AG09309 (cell line): ENCODE measurements at regions not wholly inside any gene's neighbourhood (a gene's known extent, or its start where the extent isn't known, plus 50 kb on each side); places are given as distances from the start of the nearest gene placed in this dataset.

Source experiments
- DNase-seq: peaks from one replicate; pipeline ENCODE4 v3.0.0-alpha.2; 2010; ENCODE audit warnings: low read depth
- H3K4me3 ChIP-seq: 2 replicates; pipeline ENCODE4 v1.5.1; 2011; ENCODE audit warnings: mild to moderate bottlenecking, low read depth, low read length, moderate library complexity; ENCODE audit not compliant: control insufficient read depth
- TF ChIP-seq, protein P1 (sequence below): IDR thresholded peaks from 2 replicates; pipeline ENCODE4 v1.5.1; 2011; ENCODE audit warnings: mild to moderate bottlenecking, low read depth, low read length, inconsistent platforms; ENCODE audit not compliant: insufficient read depth, control insufficient read depth; ENCODE audit errors: missing control alignments

DNA sequence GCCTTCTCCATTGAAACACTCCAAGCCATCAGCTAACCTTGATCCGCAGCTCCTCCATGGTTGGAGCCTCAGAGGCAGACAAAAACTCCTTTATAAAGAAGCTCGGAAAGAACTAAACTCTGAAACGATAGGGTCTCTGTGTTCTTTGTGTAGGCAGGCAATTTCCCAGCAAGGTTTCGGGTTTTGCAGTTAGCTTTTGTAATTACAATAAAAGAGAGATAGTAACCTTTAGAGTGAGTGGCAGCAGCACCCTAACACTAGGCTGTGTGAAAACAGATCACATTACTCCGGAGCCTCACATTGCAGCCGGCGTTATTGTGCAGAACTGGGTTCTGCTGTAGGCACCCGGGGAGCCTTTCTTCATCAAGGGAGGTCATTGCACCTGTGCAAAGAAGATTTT is 115.8 kb upstream of the MAP3K1 start:
- no peak overlapping the region for H3K4me3 ChIP-seq
- TF ChIP-seq, protein P1, sequence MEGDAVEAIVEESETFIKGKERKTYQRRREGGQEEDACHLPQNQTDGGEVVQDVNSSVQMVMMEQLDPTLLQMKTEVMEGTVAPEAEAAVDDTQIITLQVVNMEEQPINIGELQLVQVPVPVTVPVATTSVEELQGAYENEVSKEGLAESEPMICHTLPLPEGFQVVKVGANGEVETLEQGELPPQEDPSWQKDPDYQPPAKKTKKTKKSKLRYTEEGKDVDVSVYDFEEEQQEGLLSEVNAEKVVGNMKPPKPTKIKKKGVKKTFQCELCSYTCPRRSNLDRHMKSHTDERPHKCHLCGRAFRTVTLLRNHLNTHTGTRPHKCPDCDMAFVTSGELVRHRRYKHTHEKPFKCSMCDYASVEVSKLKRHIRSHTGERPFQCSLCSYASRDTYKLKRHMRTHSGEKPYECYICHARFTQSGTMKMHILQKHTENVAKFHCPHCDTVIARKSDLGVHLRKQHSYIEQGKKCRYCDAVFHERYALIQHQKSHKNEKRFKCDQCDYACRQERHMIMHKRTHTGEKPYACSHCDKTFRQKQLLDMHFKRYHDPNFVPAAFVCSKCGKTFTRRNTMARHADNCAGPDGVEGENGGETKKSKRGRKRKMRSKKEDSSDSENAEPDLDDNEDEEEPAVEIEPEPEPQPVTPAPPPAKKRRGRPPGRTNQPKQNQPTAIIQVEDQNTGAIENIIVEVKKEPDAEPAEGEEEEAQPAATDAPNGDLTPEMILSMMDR: no peak
- DNase-seq: no peak

DNA sequence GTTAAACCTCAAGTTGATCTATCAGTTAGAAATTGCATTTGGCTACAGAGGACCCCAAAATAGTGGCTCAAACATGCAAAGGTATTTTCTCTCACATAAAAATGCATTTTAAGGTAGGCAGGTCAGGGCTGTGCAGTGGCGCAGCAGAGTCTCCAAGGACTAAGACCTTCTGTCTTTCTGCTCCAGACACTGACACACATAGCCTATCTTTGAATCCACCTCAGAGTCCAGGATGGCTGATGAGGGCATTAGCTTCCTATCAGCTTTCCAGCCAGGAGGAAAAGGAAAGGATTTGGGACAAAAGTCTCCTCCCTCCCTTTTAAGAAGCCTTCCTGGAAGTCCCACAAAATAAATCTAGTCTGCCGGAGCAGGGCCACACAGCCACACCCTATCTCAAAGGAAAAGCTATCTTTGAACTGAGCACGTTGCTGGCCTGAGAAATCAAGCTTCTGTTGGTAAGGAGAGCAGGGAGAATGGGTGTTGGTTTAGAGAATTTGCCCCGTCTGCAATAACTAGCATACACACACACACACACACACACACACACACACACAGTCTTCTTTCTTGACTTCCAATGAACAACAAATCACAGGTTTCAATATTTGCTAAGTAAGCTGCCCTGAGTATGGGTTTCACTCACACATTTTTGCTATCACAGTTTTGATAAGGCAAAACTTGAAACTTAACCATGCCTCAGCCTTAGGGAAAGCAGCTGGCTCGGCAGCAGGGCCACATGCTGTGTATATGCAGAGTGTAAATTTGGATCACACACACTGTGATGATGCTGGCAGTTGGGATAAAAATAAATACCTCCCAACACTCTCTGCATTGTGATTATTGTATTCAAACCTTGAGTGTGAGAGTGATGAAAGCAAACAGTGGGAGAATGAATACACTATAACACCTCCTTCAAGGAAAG is 116.6 kb upstream of the MAP3K1 start:
- TF ChIP-seq, protein P1: no peak
- H3K4me3 ChIP-seq: no peak overlapping the region
- no peak for DNase-seq

DNA sequence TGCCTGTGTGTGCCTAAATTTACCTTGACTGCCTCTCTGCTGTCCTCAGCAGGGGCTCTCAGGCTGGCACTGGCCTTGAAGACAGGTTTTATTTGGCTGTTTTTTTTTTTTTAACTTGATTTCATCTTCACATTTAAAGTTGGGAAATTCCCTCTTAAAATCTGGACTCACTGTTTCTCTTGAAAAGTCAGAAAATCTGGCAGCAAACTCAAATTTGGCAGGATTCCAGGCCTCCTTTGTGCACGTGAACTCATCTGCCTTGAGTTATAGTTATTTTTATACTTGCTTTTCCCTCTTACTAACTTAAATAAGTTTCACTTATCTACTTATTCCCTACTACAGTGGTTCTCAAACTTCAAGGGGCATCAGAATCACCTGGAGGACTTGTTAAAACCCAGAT is 118.4 kb upstream of the MAP3K1 start:
- TF ChIP-seq, protein P1: no peak
- DNase-seq: no peak
- no peak overlapping the region for H3K4me3 ChIP-seq

DNA sequence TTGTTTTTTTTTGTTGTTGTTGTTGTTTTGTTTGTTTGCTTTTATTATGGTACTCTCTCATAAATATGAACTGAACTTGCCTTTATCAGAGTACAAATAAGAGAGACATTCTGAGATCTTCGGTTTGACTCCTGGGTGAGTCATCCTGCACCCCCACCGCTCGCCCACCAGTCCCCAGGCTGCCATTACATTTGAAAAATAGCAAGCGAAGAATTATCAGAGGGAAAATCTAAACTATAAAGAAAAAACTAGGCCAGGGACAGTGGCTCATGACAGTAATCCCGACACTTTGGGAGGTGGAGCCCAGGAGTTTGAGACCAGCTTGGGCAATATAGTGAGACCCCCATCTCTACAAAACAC is 122.1 kb upstream of the MAP3K1 start:
- no peak for DNase-seq

DNA sequence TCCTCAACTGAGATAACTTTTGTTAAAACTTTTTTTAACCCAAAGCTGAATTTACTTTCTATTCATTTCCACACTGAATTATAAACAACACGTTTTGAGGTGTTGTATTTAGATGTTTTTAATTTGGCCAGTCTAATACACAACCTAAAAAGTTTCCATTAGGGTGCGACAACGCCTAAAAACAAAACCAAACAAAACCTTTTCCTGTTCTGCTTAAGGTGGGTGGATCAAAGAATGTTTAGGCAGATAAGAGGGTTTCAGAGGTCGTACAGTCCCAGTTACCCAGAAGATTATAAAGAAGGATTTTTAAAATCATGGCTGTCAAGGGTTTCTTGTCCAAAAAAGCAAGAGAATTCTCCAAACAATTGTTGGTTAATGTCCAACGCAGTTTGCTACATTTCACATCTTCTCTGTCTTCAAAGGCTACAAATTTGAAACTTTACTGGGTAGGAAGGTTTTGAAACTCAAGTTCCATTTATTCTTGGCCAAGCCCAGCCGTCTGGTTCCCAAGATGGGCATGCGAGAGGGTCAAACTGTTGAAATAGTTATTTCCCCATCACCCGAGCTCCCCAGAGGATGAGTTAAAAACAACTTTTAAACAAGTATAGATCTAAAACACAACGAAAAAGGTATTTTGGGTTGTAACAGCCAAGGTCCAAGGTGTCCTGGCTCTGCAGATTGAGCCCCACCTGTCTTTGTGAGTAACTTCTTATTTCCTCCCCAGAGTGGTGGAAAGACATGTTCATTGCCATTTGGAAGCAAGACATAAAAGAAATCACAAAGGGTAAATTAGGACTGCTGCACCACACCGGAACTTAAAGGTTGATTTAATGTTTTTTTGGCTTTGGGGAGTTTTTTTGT is 122.8 kb upstream of the MAP3K1 start:
- TF ChIP-seq, protein P1: no peak
- H3K4me3 ChIP-seq: no peak overlapping the region
- DNase-seq: no peak

More for the DNA sequence above, 122.1 kb upstream of the MAP3K1 start:
- H3K4me3 ChIP-seq: no peak overlapping the region
- TF ChIP-seq, protein P1: no peak

DNA sequence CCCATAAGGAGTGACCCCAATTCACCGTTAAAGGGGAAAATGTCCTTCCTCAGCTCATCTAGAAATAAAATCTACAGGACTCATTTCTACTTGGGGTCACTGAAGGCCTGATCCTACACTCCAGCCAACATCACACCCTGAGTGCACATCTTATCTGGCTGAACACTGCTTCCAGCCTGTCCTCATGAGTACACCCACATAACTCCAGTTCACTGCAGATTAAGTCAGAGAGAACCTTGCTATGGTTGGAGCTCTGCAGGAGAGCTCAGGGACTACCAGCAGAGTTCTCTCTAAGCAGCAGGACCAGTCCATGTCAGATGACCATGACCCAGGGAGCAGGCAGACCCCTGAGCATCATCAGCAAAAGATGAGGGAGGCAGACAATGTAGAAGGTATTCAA is 126.9 kb upstream of the MAP3K1 start:
- TF ChIP-seq, protein P1: no peak

More for the DNA sequence above, 126.9 kb upstream of the MAP3K1 start:
- DNase-seq: no peak
- H3K4me3 ChIP-seq: no peak overlapping the region
